Activated naive CD8-positive, alpha-beta T cell (primary cell): ENCODE measurements at regions not wholly inside any gene's neighbourhood (a gene's known extent, or its start where the extent isn't known, plus 50 kb on each side); places are given as distances from the start of the nearest gene placed in this dataset.

Experiments
- H3K27ac Mint-ChIP-seq: one replicate; pipeline ENCODE4 v1.8.0; 2021; ENCODE audit warnings: mixed read lengths
- H3K27me3 Mint-ChIP-seq: one replicate; pipeline ENCODE4 v1.8.0; 2021; ENCODE audit warnings: mixed read lengths
- H3K36me3 Mint-ChIP-seq: one replicate; pipeline ENCODE4 v1.8.0; 2021; ENCODE audit warnings: mixed read lengths
- H3K4me1 Mint-ChIP-seq: one replicate; pipeline ENCODE4 v1.8.0; 2021; ENCODE audit warnings: low read depth, mixed read lengths
- H3K4me3 Mint-ChIP-seq: one replicate; pipeline ENCODE4 v1.8.0; 2021; ENCODE audit warnings: mild to moderate bottlenecking, mixed read lengths
- H3K9me3 Mint-ChIP-seq: one replicate; pipeline ENCODE4 v1.8.0; 2021; ENCODE audit warnings: low read depth, mixed read lengths

GRCh38 chr4:89579771-89580170, 257.2 kb downstream of the SNCA start:
- H3K27me3 Mint-ChIP-seq = peaks cover 5% of the 10 kb centered on the region
- H3K27ac Mint-ChIP-seq = no peak overlapping the region
- no peaks in the 10 kb centered on the region for H3K4me1 Mint-ChIP-seq
- no peaks in the 10 kb centered on the region for H3K9me3 Mint-ChIP-seq
- peaks cover 4% of the 10 kb centered on the region for H3K36me3 Mint-ChIP-seq
- H3K4me3 Mint-ChIP-seq = no peak overlapping the region

GRCh38 chr4:89576246-89576645, 260.7 kb downstream of the SNCA start:
- Mint-ChIP-seq H3K4me3 (no peak overlapping the region), H3K27ac (no peak overlapping the region), H3K27me3 (no peaks in the 10 kb centered on the region), H3K9me3 (no peaks in the 10 kb centered on the region), H3K36me3 (no peaks in the 10 kb centered on the region), H3K4me1 (no peaks in the 10 kb centered on the region)

- Mint-ChIP-seq H3K4me1 (no peaks in the 10 kb centered on the region), H3K4me3 (no peak overlapping the region), H3K27me3 (no peaks in the 10 kb centered on the region), H3K9me3 (no peaks in the 10 kb centered on the region), H3K36me3 (no peaks in the 10 kb centered on the region), H3K27ac (no peak overlapping the region)
Measured at GRCh38 chr4:89575840-89576239, 261.1 kb downstream of the SNCA start.

GRCh38 chr4:89574176-89574575, 262.8 kb downstream of the SNCA start:
- Mint-ChIP-seq H3K4me3 (no peak overlapping the region), H3K4me1 (no peaks in the 10 kb centered on the region), H3K9me3 (no peaks in the 10 kb centered on the region), H3K36me3 (no peaks in the 10 kb centered on the region), H3K27ac (no peak overlapping the region), H3K27me3 (peaks cover 1% of the 10 kb centered on the region)

GRCh38 chr4:89573656-89574055, 263.3 kb downstream of the SNCA start:
- H3K4me3 Mint-ChIP-seq = no peak overlapping the region
- H3K27me3 Mint-ChIP-seq = peaks cover 1% of the 10 kb centered on the region
- H3K27ac Mint-ChIP-seq = no peak overlapping the region
- no peaks in the 10 kb centered on the region for H3K4me1 Mint-ChIP-seq
- H3K36me3 Mint-ChIP-seq = no peaks in the 10 kb centered on the region
- H3K9me3 Mint-ChIP-seq = no peaks in the 10 kb centered on the region

GRCh38 chr4:89572224-89572858, 264.6 kb downstream of the SNCA start:
- Mint-ChIP-seq H3K4me1 (no peaks in the 10 kb centered on the region), H3K9me3 (no peaks in the 10 kb centered on the region), H3K27me3 (peaks cover 5% of the 10 kb centered on the region), H3K36me3 (no peaks in the 10 kb centered on the region), H3K27ac (no peak overlapping the region), H3K4me3 (no peak overlapping the region)

GRCh38 chr4:89570931-89571330, 263.3 kb upstream of the GPRIN3 start:
- no peaks in the 10 kb centered on the region for H3K9me3 Mint-ChIP-seq
- no peaks in the 10 kb centered on the region for H3K4me1 Mint-ChIP-seq
- H3K36me3 Mint-ChIP-seq = no peaks in the 10 kb centered on the region
- H3K4me3 Mint-ChIP-seq = no peak overlapping the region
- no peak overlapping the region for H3K27ac Mint-ChIP-seq
- peaks cover 5% of the 10 kb centered on the region for H3K27me3 Mint-ChIP-seq

GRCh38 chr4:89567936-89568335, 260.3 kb upstream of the GPRIN3 start:
- Mint-ChIP-seq H3K27me3 (peaks cover 5% of the 10 kb centered on the region), H3K9me3 (no peaks in the 10 kb centered on the region), H3K27ac (no peak overlapping the region), H3K36me3 (no peaks in the 10 kb centered on the region), H3K4me3 (no peak overlapping the region), H3K4me1 (no peaks in the 10 kb centered on the region)

- peaks cover 5% of the 10 kb centered on the region for H3K27me3 Mint-ChIP-seq
- no peaks in the 10 kb centered on the region for H3K4me1 Mint-ChIP-seq
- no peak overlapping the region for H3K27ac Mint-ChIP-seq
- H3K9me3 Mint-ChIP-seq = no peaks in the 10 kb centered on the region
- no peaks in the 10 kb centered on the region for H3K36me3 Mint-ChIP-seq
- H3K4me3 Mint-ChIP-seq = no peak overlapping the region
Measured at GRCh38 chr4:89563431-89563830, 255.8 kb upstream of the GPRIN3 start.

GRCh38 chr4:89562746-89563145, 255.1 kb upstream of the GPRIN3 start:
- no peak overlapping the region for H3K4me3 Mint-ChIP-seq

GRCh38 chr4:89561048-89561447, 253.4 kb upstream of the GPRIN3 start:
- peaks cover 2% of the 10 kb centered on the region for H3K27me3 Mint-ChIP-seq
- H3K4me3 Mint-ChIP-seq = no peak overlapping the region
- no peak overlapping the region for H3K27ac Mint-ChIP-seq
- no peaks in the 10 kb centered on the region for H3K36me3 Mint-ChIP-seq
- no peaks in the 10 kb centered on the region for H3K9me3 Mint-ChIP-seq
- H3K4me1 Mint-ChIP-seq = no peaks in the 10 kb centered on the region

More at GRCh38 chr4:89562746-89563145, 255.1 kb upstream of the GPRIN3 start:
- H3K27me3 Mint-ChIP-seq = peaks cover 2% of the 10 kb centered on the region
- H3K9me3 Mint-ChIP-seq = no peaks in the 10 kb centered on the region
- no peak overlapping the region for H3K27ac Mint-ChIP-seq
- no peaks in the 10 kb centered on the region for H3K4me1 Mint-ChIP-seq
- no peaks in the 10 kb centered on the region for H3K36me3 Mint-ChIP-seq

- no peaks in the 10 kb centered on the region for H3K4me1 Mint-ChIP-seq
Measured at GRCh38 chr4:89558147-89558546, 250.5 kb upstream of the GPRIN3 start.

GRCh38 chr4:89556601-89557305, 249.2 kb upstream of the GPRIN3 start:
- Mint-ChIP-seq H3K27me3 (peaks cover 2% of the 10 kb centered on the region), H3K27ac (no peak overlapping the region), H3K9me3 (no peaks in the 10 kb centered on the region), H3K36me3 (no peaks in the 10 kb centered on the region), H3K4me1 (no peaks in the 10 kb centered on the region), H3K4me3 (no peak overlapping the region)

More at GRCh38 chr4:89558147-89558546, 250.5 kb upstream of the GPRIN3 start:
- no peaks in the 10 kb centered on the region for H3K9me3 Mint-ChIP-seq
- H3K4me3 Mint-ChIP-seq = no peak overlapping the region
- H3K27ac Mint-ChIP-seq = no peak overlapping the region
- H3K36me3 Mint-ChIP-seq = no peaks in the 10 kb centered on the region
- H3K27me3 Mint-ChIP-seq = peaks cover 2% of the 10 kb centered on the region

- no peak overlapping the region for H3K4me3 Mint-ChIP-seq
- H3K9me3 Mint-ChIP-seq = no peaks in the 10 kb centered on the region
- no peaks in the 10 kb centered on the region for H3K4me1 Mint-ChIP-seq
- H3K27ac Mint-ChIP-seq = no peak overlapping the region
- no peaks in the 10 kb centered on the region for H3K36me3 Mint-ChIP-seq
- peaks cover 6% of the 10 kb centered on the region for H3K27me3 Mint-ChIP-seq
Measured at GRCh38 chr4:89551191-89551590, 243.6 kb upstream of the GPRIN3 start.

GRCh38 chr4:89549907-89550306, 242.3 kb upstream of the GPRIN3 start:
- Mint-ChIP-seq H3K36me3 (no peaks in the 10 kb centered on the region), H3K27me3 (peaks cover 6% of the 10 kb centered on the region), H3K27ac (no peak overlapping the region), H3K4me3 (no peak overlapping the region), H3K9me3 (peaks cover 10% of the 10 kb centered on the region), H3K4me1 (no peaks in the 10 kb centered on the region)

GRCh38 chr4:89545315-89545714, 237.7 kb upstream of the GPRIN3 start:
- no peak overlapping the region for H3K4me3 Mint-ChIP-seq

More at GRCh38 chr4:89545315-89545714, 237.7 kb upstream of the GPRIN3 start:
- Mint-ChIP-seq H3K27ac (no peak overlapping the region), H3K9me3 (peaks cover 28% of the 10 kb centered on the region), H3K27me3 (peaks cover 6% of the 10 kb centered on the region), H3K36me3 (peaks cover 12% of the 10 kb centered on the region), H3K4me1 (no peaks in the 10 kb centered on the region)
